ENCODE measurements at regions not wholly inside any gene's neighbourhood (a gene's known extent, or its start where the extent isn't known, plus 50 kb on each side); places are given as distances from the start of the nearest gene placed in this dataset.

- TF ChIP-seq IKZF2 (IDR thresholded peaks at IDR 0.05) (no peak), HDAC6 (IDR thresholded peaks at IDR 0.05; ENCODE audit: unreplicated experiment) (peak; percentile 83), POLR2AphosphoS5 (IDR thresholded peaks at IDR 0.05; ENCODE audit: low read length) (no peak)
Observed at GRCh38 chr1:244918421-244919319, 54.3 kb upstream of the HNRNPU start (continued).

- TF ChIP-seq DPF2 (IDR thresholded peaks at IDR 0.05) (no peak), MEF2A (IDR thresholded peaks at IDR 0.05; ENCODE audit: insufficient read depth, low read depth, low read length) (no peak)
- Histone ChIP-seq H3K79me2 (ENCODE audit: control insufficient read depth, insufficient read depth, low read length) (no peaks in the 10 kb centered on the region), H3K4me3 (no peak overlapping the region), H3K4me1 (ENCODE audit: control insufficient read depth, insufficient read depth, low read length) (peaks cover 14% of the 10 kb centered on the region), H3K4me2 (ENCODE audit: control insufficient read depth, insufficient read depth) (no peak overlapping the region), H4K20me1 (ENCODE audit: control insufficient read depth, insufficient read depth) (no peaks in the 10 kb centered on the region), H3K9me3 (replicated peaks; ENCODE audit: control insufficient read depth, insufficient read depth, low read length) (no peaks in the 10 kb centered on the region), H2AFZ (ENCODE audit: control insufficient read depth, low read depth, low read length) (no peak overlapping the region), H3K27me3 (replicated peaks in 1 of 2; ENCODE audit: control insufficient read depth in 2 of 2, insufficient read depth in 2 of 2, low read length in 1 of 2) (no peaks in the 10 kb centered on the region), H3K27ac (ENCODE audit: control insufficient read depth, insufficient read depth) (no peak overlapping the region), H3K36me3 (ENCODE audit: control insufficient read depth in 2 of 2, insufficient read depth in 2 of 2, low read length in 1 of 2) (no peaks in the 10 kb centered on the region), H3K9ac (ENCODE audit: control insufficient read depth, insufficient read depth, low read length) (no peak overlapping the region)
- no TSS peak for BruUV-seq (replicated peaks)
- in situ Hi-C loops (cut with MboI) (no loop called here), intact Hi-C loops (cut with micrococcal nuclease; ENCODE audit: unreplicated experiment) (no loop called here)
- ChIA-PET POLR2A (no interaction called here), SMC1A (ENCODE audit: uncharacterized antibody, unreplicated experiment) (interaction anchor here (0.6 to 1.6 kb wide), 3 partner anchors 46 to 55 kb away, joined by 3 to 4 read pairs (median 3); a partner anchor contains a TSS), CTCF (interaction anchor here (0.7 to 0.9 kb wide), 2 partner anchors 116 to 125 kb away, joined by 3 to 5 read pairs; no protein-coding TSS in a partner anchor), RAD21 (ENCODE audit: unreplicated experiment) (interaction anchor here (1.3 kb wide), 2 partner anchors 24 to 125 kb away, joined by 3 to 6 read pairs; no protein-coding TSS in a partner anchor)
- 90% methylated on average over 14 of the region's 14 CpGs for WGBS (ENCODE audit: insufficient coverage, insufficient replicate concordance, low lambda C conversion rate, missing lambda C conversion rate)
- no peak for DNase-seq (ENCODE audit: low read depth, low spot score)
- FAIRE-seq = no peak
- no peak for ATAC-seq
Observed at GRCh38 chr1:244917073-244917670, 52.8 kb upstream of the HNRNPU start.
